Mesendoderm (in vitro differentiated cells): ENCODE measurements at regions not wholly inside any gene's neighbourhood (a gene's known extent, or its start where the extent isn't known, plus 50 kb on each side); places are given as distances from the start of the nearest gene placed in this dataset.
A peak's percentile ranks its signal among the peaks of the same experiment; 100 is the strongest.

ENCODE experiments used
- DNase-seq: peaks from one replicate; pipeline ENCODE4 v3.0.0; 2013
- H2AK5ac ChIP-seq: 2 replicates; pipeline ENCODE4 v1.6.1; 2013; ENCODE audit warnings: low read length, inconsistent platforms
- H2BK120ac ChIP-seq: 2 replicates; pipeline ENCODE4 v1.6.1; 2013; ENCODE audit warnings: low read depth, mild to moderate bottlenecking, low read length, moderate library complexity, mixed read lengths
- H2BK15ac ChIP-seq: replicated peaks from 2 replicates; pipeline ENCODE4 v1.6.1; 2013; ENCODE audit warnings: low read depth, mild to moderate bottlenecking, moderate library complexity
- H2BK5ac ChIP-seq: 2 replicates; pipeline ENCODE4 v1.6.1; 2013; ENCODE audit warnings: low read length, inconsistent platforms
- H3K18ac ChIP-seq: 2 replicates; pipeline ENCODE4 v1.6.1; 2013; ENCODE audit warnings: mild to moderate bottlenecking, low read length, mixed read lengths
- H3K23ac ChIP-seq: one replicate; pipeline ENCODE4 v1.6.1; 2013; ENCODE audit warnings: low read length
- H3K27ac ChIP-seq: 2 replicates; pipeline ENCODE4 v1.5.1; 2013; ENCODE audit warnings: low read depth, mild to moderate bottlenecking, inconsistent platforms, low read length, moderate library complexity
- H3K27me3 ChIP-seq: 2 replicates; pipeline ENCODE4 v1.6.1; 2013; ENCODE audit warnings: low read length, control low read depth, mild to moderate bottlenecking, inconsistent platforms; ENCODE audit not compliant: insufficient read depth, poor library complexity
- H3K36me3 ChIP-seq: 2 replicates; pipeline ENCODE4 v1.6.1; 2013; ENCODE audit warnings: low read length, inconsistent platforms; ENCODE audit not compliant: control insufficient read depth, insufficient read depth
- H3K4ac ChIP-seq: one replicate; pipeline ENCODE4 v1.6.1; 2013; ENCODE audit warnings: low read depth, mild to moderate bottlenecking, low read length, moderate library complexity
- H3K4me1 ChIP-seq: 2 replicates; pipeline ENCODE4 v1.6.1; 2013; ENCODE audit warnings: low read depth, low read length, inconsistent platforms; ENCODE audit not compliant: control insufficient read depth
- H3K4me2 ChIP-seq: 2 replicates; pipeline ENCODE4 v1.6.1; 2013; ENCODE audit warnings: low read length
- H3K4me3 ChIP-seq: 2 replicates; pipeline ENCODE4 v1.5.1; 2013; ENCODE audit warnings: mild to moderate bottlenecking, low read length
- H3K56ac ChIP-seq: one replicate; pipeline ENCODE4 v1.6.1; 2013; ENCODE audit warnings: low read length
- H3K79me1 ChIP-seq: 2 replicates; pipeline ENCODE4 v1.6.1; 2013; ENCODE audit warnings: low read length, inconsistent platforms
- H3K79me2 ChIP-seq: 2 replicates; pipeline ENCODE4 v1.6.1; 2013; ENCODE audit warnings: mild to moderate bottlenecking, low read length; ENCODE audit not compliant: control insufficient read depth, insufficient read depth
- H3K9ac ChIP-seq: 2 replicates; pipeline ENCODE4 v1.6.1; 2013; ENCODE audit warnings: low read length, inconsistent platforms
- H4K5ac ChIP-seq: one replicate; pipeline ENCODE4 v1.6.1; 2013; ENCODE audit warnings: low read length
- H4K8ac ChIP-seq: one replicate; pipeline ENCODE4 v1.6.1; 2013; ENCODE audit warnings: low read depth, mild to moderate bottlenecking, control low read depth, low read length, moderate library complexity
- WGBS: extraction: QIAGEN DNeasy Blood & Tissue Kit; methylation state at CpG from one replicate; pipeline ENCODE4 v1.1.7; 2013; ENCODE audit warnings: low lambda C conversion rate, missing lambda C conversion rate; ENCODE audit not compliant: insufficient coverage; ENCODE audit errors: extremely low coverage; 5-methylcytosine and 5-hydroxymethylcytosine counted together

DNA sequence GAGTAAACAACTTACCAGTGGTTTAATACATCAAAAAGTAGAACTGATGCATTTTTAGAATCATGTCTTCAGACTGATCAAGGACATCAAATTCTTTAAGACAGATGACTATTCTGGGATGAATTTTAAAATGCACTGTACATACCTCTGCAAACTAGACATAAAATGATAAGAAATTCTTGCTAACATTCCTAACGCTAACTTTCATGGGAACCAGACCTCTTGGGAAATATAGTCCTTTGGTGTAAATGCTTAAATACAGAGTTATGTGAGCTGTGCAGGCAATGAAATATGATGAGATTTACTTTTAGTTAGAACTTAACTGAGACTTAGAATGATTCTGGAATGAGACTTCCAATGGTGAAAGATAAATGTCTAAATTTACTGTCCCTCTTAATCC lies 562.0 kb downstream of the NR4A2 start:
- Histone ChIP-seq H3K79me1 (no peaks in the 10 kb centered on the region), H3K79me2 (no peaks in the 10 kb centered on the region), H3K9ac (no peak overlapping the region), H3K4ac (no peak overlapping the region), H3K23ac (no peak overlapping the region), H3K4me3 (no peak overlapping the region), H3K27me3 (no peaks in the 10 kb centered on the region), H3K4me1 (no peaks in the 10 kb centered on the region), H3K27ac (no peak overlapping the region), H3K36me3 (no peaks in the 10 kb centered on the region), H2AK5ac (no peak overlapping the region), H2BK5ac (no peak overlapping the region), H3K56ac (no peak overlapping the region), H3K4me2 (no peak overlapping the region), H3K18ac (no peak overlapping the region), H2BK15ac (no peak overlapping the region), H2BK120ac (no peak overlapping the region), H4K5ac (no peak overlapping the region), H4K8ac (no peak overlapping the region)
- no CpG with 5 or more reads among the region's 1 CpG for WGBS
- no peak for DNase-seq

DNA sequence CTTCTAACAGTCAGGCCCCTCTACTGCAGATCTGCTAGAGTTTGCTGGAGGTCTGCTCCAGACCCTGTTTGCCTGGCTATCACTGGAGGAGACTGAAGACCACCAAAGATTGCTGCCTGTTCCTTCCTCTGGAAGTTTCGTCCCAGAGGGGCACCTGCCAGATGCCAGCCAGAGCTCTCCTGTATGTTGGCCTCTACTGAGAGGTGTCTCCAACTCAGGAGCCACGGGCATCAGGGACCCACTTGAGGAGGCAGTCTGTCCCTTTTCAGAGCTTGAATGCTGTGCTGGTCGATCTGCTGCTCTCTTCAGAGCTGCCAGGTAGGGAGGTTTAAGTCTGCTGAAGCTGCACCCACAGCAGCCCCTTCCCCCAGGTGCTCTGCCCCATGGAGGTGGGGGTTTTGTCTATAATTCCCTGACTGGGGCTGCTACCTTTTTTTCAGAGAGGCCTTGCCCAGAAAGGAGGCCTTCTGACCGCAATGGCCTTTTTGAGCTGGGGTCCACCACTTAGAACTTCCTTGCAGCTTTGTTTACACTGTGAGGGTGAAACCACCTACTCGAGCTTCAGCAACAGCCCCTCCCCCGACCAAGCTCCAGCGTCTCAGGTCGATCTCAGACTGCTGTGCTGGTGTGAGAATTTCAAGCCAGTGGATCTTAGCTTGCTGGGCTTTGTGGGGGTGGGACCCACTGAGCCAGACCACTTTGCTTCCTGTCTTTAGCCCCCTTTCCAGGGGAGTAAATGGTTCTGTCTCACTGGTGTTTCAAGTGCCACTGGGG lies 566.0 kb downstream of the NR4A2 start:
- Histone ChIP-seq H3K4ac (no peak overlapping the region), H4K5ac (no peak overlapping the region), H4K8ac (no peak overlapping the region), H3K36me3 (no peaks in the 10 kb centered on the region), H2AK5ac (no peak overlapping the region), H3K79me2 (no peaks in the 10 kb centered on the region), H3K18ac (no peak overlapping the region), H3K23ac (no peak overlapping the region), H3K4me2 (no peak overlapping the region), H3K9ac (no peak overlapping the region), H3K27me3 (no peaks in the 10 kb centered on the region), H2BK120ac (no peak overlapping the region), H3K79me1 (no peaks in the 10 kb centered on the region), H3K56ac (no peak overlapping the region), H3K4me1 (no peaks in the 10 kb centered on the region), H3K27ac (no peak overlapping the region), H2BK5ac (no peak overlapping the region), H3K4me3 (no peak overlapping the region), H2BK15ac (no peak overlapping the region)
- DNase-seq = peak; percentile 39
- no CpG with 5 or more reads among the region's 8 CpGs for WGBS

DNA sequence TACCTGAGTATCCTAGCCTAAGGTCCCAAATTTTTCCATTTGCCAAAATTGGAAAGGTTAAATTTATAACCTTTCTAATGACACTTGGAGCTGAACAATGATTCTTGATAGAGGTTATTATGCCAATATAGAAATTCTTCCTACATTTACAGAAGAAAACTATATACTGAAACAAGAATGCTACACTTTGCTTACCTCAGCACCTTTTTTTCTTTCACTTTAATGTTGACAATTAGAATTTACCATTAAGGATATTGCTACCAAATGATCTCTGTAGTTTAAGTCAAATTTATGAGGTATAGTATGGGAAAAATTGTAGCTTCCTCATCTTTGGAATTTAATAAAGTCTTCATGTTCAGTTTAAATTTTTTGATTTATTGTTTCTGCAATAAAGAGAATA lies 577.0 kb downstream of the NR4A2 start:
- H3K56ac ChIP-seq = no peak overlapping the region
- H3K27ac ChIP-seq = no peak overlapping the region
- DNase-seq = no peak
- no peak overlapping the region for H3K9ac ChIP-seq
- no peak overlapping the region for H3K18ac ChIP-seq
- H3K4me3 ChIP-seq = no peak overlapping the region
- no peak overlapping the region for H2AK5ac ChIP-seq
- H3K36me3 ChIP-seq = no peaks in the 10 kb centered on the region
- H2BK120ac ChIP-seq = no peak overlapping the region
- H2BK5ac ChIP-seq = no peak overlapping the region
- no peak overlapping the region for H3K23ac ChIP-seq
- H3K79me2 ChIP-seq = no peaks in the 10 kb centered on the region
- no peak overlapping the region for H2BK15ac ChIP-seq
- H3K79me1 ChIP-seq = no peaks in the 10 kb centered on the region
- H3K4me2 ChIP-seq = no peak overlapping the region
- no peaks in the 10 kb centered on the region for H3K27me3 ChIP-seq
- H3K4ac ChIP-seq = no peak overlapping the region
- H4K5ac ChIP-seq = no peak overlapping the region
- H4K8ac ChIP-seq = no peak overlapping the region
- no peaks in the 10 kb centered on the region for H3K4me1 ChIP-seq

DNA sequence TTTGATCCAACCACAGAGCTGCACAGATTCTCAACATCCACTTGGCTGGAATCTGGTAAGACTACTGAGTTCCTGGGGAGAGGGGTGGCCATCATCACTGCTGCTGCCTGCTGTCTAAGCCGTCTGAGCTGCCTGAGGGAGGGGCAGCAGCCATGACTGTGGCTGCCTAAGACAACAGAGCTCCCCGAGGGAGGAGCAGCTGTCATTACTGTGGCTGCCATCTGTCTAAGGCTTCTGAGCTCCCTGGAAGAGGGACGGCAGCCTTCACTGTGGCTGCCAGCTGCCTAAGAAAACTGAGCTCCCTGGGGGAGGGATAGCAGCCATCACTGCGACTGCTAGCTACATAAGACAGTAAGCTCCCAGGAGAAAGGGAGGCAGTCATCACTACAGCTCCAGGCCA lies 584.4 kb downstream of the NR4A2 start:
- H3K36me3 ChIP-seq = no peaks in the 10 kb centered on the region
- H3K23ac ChIP-seq = no peak overlapping the region
- H4K8ac ChIP-seq = no peak overlapping the region
- no peak overlapping the region for H3K4me2 ChIP-seq
- H3K27ac ChIP-seq = no peak overlapping the region
- WGBS = no CpG with 5 or more reads among the region's 4 CpGs
- H3K79me1 ChIP-seq = no peaks in the 10 kb centered on the region
- H3K4me1 ChIP-seq = no peaks in the 10 kb centered on the region
- H3K9ac ChIP-seq = no peak overlapping the region
- no peak overlapping the region for H3K4me3 ChIP-seq
- no peaks in the 10 kb centered on the region for H3K79me2 ChIP-seq
- H2BK15ac ChIP-seq = no peak overlapping the region
- no peak overlapping the region for H3K18ac ChIP-seq
- no peak overlapping the region for H2BK120ac ChIP-seq
- H2AK5ac ChIP-seq = no peak overlapping the region
- no peak overlapping the region for H4K5ac ChIP-seq
- H2BK5ac ChIP-seq = no peak overlapping the region
- no peak overlapping the region for H3K4ac ChIP-seq
- no peaks in the 10 kb centered on the region for H3K27me3 ChIP-seq
- no peak for DNase-seq
- H3K56ac ChIP-seq = no peak overlapping the region

DNA sequence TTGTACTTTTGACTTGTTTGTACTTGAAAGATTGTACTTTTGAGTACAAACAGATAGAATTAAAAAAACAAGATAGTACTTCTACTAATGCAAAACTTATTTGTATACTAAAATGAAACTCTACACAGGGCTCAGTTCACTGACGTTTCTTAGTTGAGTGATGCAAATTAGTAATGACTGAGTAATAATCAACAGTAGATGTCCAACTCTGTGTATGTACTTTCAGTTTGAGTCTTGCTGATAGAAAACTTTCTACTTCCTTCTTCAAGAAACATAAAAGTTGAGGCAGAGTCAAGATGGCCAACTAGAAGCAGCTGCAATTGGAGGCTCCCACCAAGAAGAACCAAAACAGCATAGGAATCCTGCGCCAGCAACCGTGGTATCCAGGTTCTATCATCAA lies 585.0 kb downstream of the NR4A2 start:
- Histone ChIP-seq H3K23ac (no peak overlapping the region), H3K79me1 (no peaks in the 10 kb centered on the region), H3K4ac (no peak overlapping the region), H3K9ac (no peak overlapping the region), H3K4me2 (no peak overlapping the region), H3K4me3 (no peak overlapping the region), H4K5ac (no peak overlapping the region), H3K36me3 (no peaks in the 10 kb centered on the region), H3K56ac (no peak overlapping the region), H4K8ac (no peak overlapping the region), H3K4me1 (no peaks in the 10 kb centered on the region), H2AK5ac (no peak overlapping the region), H2BK5ac (no peak overlapping the region), H3K27me3 (no peaks in the 10 kb centered on the region), H2BK120ac (no peak overlapping the region), H3K79me2 (no peaks in the 10 kb centered on the region), H3K18ac (no peak overlapping the region), H3K27ac (no peak overlapping the region), H2BK15ac (no peak overlapping the region)
- WGBS = no CpG with 5 or more reads among the region's 3 CpGs
- DNase-seq = no peak
